ENCODE measurements at regions not wholly inside any gene's neighbourhood (a gene's known extent, or its start where the extent isn't known, plus 50 kb on each side); places are given as distances from the start of the nearest gene placed in this dataset.

DNA sequence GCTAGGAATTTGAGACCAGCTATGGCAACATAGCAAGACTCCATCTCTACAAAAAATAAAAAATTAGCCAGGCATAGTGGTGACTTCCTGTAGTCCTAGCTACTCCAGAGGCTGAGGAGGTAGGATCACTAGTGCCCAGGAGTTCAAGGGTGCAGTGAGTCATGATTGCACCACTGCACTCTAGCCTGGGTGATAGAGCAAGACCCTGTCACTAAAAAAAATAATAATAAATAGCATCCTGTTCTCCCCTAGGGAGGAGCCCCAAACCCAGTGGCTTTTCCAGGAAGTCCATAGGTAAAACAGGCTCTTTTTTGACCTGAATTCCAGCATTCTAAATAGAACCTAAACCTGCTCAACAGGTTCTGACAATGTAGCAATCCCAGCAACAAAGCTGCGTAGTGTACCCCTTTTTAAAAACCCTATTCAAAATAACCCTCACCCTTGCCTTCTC, 192.0 kb downstream of the ALDH8A1 start (continued):
- TF ChIP-seq, protein P1, sequence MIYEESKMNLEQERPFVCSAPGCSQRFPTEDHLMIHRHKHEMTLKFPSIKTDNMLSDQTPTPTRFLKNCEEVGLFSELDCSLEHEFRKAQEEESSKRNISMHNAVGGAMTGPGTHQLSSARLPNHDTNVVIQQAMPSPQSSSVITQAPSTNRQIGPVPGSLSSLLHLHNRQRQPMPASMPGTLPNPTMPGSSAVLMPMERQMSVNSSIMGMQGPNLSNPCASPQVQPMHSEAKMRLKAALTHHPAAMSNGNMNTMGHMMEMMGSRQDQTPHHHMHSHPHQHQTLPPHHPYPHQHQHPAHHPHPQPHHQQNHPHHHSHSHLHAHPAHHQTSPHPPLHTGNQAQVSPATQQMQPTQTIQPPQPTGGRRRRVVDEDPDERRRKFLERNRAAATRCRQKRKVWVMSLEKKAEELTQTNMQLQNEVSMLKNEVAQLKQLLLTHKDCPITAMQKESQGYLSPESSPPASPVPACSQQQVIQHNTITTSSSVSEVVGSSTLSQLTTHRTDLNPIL (CRISPR knock-in tag; IDR thresholded peaks at IDR 0.05; ENCODE audit: low read depth) = no peak

DNA sequence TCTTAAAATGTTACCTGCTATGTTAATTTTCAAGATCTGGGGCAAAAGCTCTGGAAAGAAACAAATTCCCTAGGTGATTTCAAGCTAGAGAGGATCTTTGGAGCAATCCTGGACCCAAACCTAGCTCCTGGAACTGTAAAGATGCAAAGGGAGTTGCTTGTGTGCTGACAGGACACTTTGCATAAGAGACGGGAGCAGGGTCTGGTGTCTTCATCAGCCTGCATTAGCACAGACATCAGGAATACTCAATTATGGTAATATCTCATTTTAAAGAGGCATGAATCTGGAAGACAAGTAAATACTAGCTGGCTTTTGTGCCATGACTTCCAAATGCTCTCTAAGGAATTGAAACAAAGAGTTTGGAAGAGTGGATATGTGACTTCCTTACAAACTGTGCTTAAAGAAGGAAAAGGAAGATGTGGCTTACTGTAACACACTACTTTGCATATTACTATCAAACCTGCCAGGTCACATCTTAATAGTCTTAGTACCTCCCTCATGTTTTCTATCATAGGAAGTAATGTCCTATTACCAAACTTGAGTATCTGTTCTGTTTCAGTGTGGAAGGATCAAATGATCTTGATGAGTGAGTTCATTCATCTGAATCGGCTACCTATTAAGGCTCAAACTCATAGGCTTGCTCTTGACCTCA, 193.4 kb downstream of the ALDH8A1 start:
- ATAC-seq = no peak

DNA sequence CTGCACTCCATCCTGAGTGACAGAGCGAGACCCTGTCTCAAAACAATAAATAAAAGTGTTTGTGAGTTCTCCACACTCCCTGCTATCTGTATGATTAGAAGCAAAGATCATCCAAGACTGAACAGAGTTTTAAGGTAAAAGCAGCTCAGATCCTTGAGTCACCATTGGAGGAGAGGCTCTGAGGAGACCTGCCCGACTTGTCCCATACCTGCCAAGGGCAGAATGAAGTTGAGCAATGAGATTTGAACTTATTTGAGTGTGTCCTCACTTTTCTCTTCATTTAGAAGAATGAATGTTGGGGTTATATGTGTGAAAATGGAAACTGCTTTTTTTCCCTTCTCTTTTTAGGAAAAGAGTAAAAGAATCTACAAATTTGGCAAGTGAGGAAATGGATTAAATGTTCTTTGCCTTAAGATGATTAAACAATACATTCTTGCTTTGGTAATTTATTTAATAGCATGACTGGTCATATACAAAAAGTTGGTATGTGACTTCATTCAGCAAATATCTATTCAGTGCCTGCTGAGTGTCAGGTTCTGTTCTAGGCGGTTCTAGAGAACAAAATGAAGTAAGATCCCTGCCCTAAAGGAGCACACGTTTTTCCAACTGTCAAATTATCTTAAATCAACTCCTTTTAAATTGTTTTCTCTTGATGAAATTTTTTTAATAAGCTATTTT, 195.7 kb downstream of the ALDH8A1 start:
- TF ChIP-seq, protein P2, sequence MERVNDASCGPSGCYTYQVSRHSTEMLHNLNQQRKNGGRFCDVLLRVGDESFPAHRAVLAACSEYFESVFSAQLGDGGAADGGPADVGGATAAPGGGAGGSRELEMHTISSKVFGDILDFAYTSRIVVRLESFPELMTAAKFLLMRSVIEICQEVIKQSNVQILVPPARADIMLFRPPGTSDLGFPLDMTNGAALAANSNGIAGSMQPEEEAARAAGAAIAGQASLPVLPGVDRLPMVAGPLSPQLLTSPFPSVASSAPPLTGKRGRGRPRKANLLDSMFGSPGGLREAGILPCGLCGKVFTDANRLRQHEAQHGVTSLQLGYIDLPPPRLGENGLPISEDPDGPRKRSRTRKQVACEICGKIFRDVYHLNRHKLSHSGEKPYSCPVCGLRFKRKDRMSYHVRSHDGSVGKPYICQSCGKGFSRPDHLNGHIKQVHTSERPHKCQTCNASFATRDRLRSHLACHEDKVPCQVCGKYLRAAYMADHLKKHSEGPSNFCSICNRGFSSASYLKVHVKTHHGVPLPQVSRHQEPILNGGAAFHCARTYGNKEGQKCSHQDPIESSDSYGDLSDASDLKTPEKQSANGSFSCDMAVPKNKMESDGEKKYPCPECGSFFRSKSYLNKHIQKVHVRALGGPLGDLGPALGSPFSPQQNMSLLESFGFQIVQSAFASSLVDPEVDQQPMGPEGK (CRISPR knock-in tag; IDR thresholded peaks at IDR 0.05; ENCODE audit: borderline replicate concordance) = no peak
- TF ChIP-seq BACH2 (CRISPR knock-in tag; IDR thresholded peaks at IDR 0.05; ENCODE audit: borderline replicate concordance) = no peak
- TF ChIP-seq, protein P3, sequence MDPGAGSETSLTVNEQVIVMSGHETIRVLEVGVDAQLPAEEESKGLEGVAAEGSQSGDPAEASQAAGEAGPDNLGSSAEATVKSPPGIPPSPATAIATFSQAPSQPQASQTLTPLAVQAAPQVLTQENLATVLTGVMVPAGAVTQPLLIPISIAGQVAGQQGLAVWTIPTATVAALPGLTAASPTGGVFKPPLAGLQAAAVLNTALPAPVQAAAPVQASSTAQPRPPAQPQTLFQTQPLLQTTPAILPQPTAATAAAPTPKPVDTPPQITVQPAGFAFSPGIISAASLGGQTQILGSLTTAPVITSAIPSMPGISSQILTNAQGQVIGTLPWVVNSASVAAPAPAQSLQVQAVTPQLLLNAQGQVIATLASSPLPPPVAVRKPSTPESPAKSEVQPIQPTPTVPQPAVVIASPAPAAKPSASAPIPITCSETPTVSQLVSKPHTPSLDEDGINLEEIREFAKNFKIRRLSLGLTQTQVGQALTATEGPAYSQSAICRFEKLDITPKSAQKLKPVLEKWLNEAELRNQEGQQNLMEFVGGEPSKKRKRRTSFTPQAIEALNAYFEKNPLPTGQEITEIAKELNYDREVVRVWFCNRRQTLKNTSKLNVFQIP (CRISPR knock-in tag; IDR thresholded peaks at IDR 0.05; ENCODE audit: borderline replicate concordance, low read depth) = no peak
- TF ChIP-seq, protein P4, sequence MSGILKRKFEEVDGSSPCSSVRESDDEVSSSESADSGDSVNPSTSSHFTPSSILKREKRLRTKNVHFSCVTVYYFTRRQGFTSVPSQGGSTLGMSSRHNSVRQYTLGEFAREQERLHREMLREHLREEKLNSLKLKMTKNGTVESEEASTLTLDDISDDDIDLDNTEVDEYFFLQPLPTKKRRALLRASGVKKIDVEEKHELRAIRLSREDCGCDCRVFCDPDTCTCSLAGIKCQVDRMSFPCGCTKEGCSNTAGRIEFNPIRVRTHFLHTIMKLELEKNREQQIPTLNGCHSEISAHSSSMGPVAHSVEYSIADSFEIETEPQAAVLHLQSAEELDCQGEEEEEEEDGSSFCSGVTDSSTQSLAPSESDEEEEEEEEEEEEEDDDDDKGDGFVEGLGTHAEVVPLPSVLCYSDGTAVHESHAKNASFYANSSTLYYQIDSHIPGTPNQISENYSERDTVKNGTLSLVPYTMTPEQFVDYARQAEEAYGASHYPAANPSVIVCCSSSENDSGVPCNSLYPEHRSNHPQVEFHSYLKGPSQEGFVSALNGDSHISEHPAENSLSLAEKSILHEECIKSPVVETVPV (CRISPR knock-in tag; IDR thresholded peaks at IDR 0.05) = no peak
- TF ChIP-seq GLIS3 (CRISPR knock-in tag; IDR thresholded peaks at IDR 0.05) = no peak
- TF ChIP-seq, protein P1 (CRISPR knock-in tag; IDR thresholded peaks at IDR 0.05; ENCODE audit: low read depth) = no peak
- no peak for TF ChIP-seq ZC3H10 (CRISPR knock-in tag; IDR thresholded peaks at IDR 0.05)
- TF ChIP-seq ZNF8 (CRISPR knock-in tag; IDR thresholded peaks at IDR 0.05) = no peak
- TF ChIP-seq ISL1 (CRISPR knock-in tag; IDR thresholded peaks at IDR 0.05) = no peak
- TF ChIP-seq TOX (CRISPR knock-in tag; IDR thresholded peaks at IDR 0.05; ENCODE audit: borderline replicate concordance) = no peak
- no peak for TF ChIP-seq RARB (CRISPR knock-in tag; IDR thresholded peaks at IDR 0.05)
- TF ChIP-seq ARNTL (CRISPR knock-in tag; IDR thresholded peaks at IDR 0.05; ENCODE audit: borderline replicate concordance, low read depth) = no peak
- no peak for TF ChIP-seq ZNF565 (CRISPR knock-in tag; conservative IDR thresholded peaks at IDR 0.05; ENCODE audit: low read depth)
- no peak for TF ChIP-seq OSR1 (CRISPR knock-in tag; IDR thresholded peaks at IDR 0.05)
- no peak for TF ChIP-seq ZNF70 (CRISPR knock-in tag; IDR thresholded peaks at IDR 0.05)
- TF ChIP-seq PPARA (CRISPR knock-in tag; IDR thresholded peaks at IDR 0.05; ENCODE audit: borderline replicate concordance) = no peak
- TF ChIP-seq, protein P5, sequence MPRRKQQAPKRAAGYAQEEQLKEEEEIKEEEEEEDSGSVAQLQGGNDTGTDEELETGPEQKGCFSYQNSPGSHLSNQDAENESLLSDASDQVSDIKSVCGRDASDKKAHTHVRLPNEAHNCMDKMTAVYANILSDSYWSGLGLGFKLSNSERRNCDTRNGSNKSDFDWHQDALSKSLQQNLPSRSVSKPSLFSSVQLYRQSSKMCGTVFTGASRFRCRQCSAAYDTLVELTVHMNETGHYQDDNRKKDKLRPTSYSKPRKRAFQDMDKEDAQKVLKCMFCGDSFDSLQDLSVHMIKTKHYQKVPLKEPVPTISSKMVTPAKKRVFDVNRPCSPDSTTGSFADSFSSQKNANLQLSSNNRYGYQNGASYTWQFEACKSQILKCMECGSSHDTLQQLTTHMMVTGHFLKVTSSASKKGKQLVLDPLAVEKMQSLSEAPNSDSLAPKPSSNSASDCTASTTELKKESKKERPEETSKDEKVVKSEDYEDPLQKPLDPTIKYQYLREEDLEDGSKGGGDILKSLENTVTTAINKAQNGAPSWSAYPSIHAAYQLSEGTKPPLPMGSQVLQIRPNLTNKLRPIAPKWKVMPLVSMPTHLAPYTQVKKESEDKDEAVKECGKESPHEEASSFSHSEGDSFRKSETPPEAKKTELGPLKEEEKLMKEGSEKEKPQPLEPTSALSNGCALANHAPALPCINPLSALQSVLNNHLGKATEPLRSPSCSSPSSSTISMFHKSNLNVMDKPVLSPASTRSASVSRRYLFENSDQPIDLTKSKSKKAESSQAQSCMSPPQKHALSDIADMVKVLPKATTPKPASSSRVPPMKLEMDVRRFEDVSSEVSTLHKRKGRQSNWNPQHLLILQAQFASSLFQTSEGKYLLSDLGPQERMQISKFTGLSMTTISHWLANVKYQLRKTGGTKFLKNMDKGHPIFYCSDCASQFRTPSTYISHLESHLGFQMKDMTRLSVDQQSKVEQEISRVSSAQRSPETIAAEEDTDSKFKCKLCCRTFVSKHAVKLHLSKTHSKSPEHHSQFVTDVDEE (CRISPR knock-in tag; IDR thresholded peaks at IDR 0.05) = no peak
- ATAC-seq = no peak

More for the DNA sequence above, 193.4 kb downstream of the ALDH8A1 start:
- no peak for TF ChIP-seq ZFP30 (CRISPR knock-in tag; IDR thresholded peaks at IDR 0.05)
- no peak for TF ChIP-seq ESRRG (CRISPR knock-in tag; IDR thresholded peaks at IDR 0.05)
- no peak for TF ChIP-seq ISL1 (CRISPR knock-in tag; IDR thresholded peaks at IDR 0.05)
- no peak for TF ChIP-seq SNAI2 (CRISPR knock-in tag; IDR thresholded peaks at IDR 0.05)
- TF ChIP-seq, protein P2 (CRISPR knock-in tag; IDR thresholded peaks at IDR 0.05; ENCODE audit: borderline replicate concordance) = no peak
- no peak for TF ChIP-seq RARB (CRISPR knock-in tag; IDR thresholded peaks at IDR 0.05)
- TF ChIP-seq BACH2 (CRISPR knock-in tag; IDR thresholded peaks at IDR 0.05; ENCODE audit: borderline replicate concordance) = no peak
- TF ChIP-seq ZNF565 (CRISPR knock-in tag; conservative IDR thresholded peaks at IDR 0.05; ENCODE audit: low read depth) = no peak
- TF ChIP-seq ZFP3 (CRISPR knock-in tag; IDR thresholded peaks at IDR 0.05) = no peak
- no peak for TF ChIP-seq ZNF70 (CRISPR knock-in tag; IDR thresholded peaks at IDR 0.05)
- TF ChIP-seq TCF4 (CRISPR knock-in tag; IDR thresholded peaks at IDR 0.05; ENCODE audit: borderline replicate concordance) = no peak

Measured in SK-N-SH treated with all-trans-retinoic acid at 6 μM for 48 hours (cell line).